H1 (cell line): ENCODE measurements at regions not wholly inside any gene's neighbourhood (a gene's known extent, or its start where the extent isn't known, plus 50 kb on each side); places are given as distances from the start of the nearest gene placed in this dataset.

Experiments used
- CTCF ChIA-PET: fragments of 300-600 bp; sonication (Branson Sonifier 250); formaldehyde crosslinking; loops from one replicate; lab custom pipeline; 2021; ENCODE audit not compliant: partially characterized antibody; lab: Charles Lee
- POLR2A ChIA-PET: fragments of 300-600 bp; sonication (Branson Sonifier 250); formaldehyde crosslinking; loops from one replicate; lab custom pipeline; 2021; ENCODE audit warnings: inconsistent platforms; ENCODE audit not compliant: partially characterized antibody; lab: Charles Lee
- DNase-seq, 2 experiments: peaks; one replicate each; pipeline versions ENCODE4 v3.0.0 to v3.0.0-alpha.2; 2010 to 2022; ENCODE audit warnings: low spot score in 2 of 2, low read depth in 1 of 2, mixed read lengths in 1 of 2
- FAIRE-seq: peaks from 2 replicates; lab custom pipeline; 2011; peaks lifted over from hg19 to GRCh38; lab: Jason Lieb, UNC
- H2AFZ ChIP-seq: 2 replicates; pipeline ENCODE4 v1.8.1; 2012; ENCODE audit warnings: low read length, inconsistent platforms
- H2AK5ac ChIP-seq: 2 replicates; pipeline ENCODE4 v1.6.1; 2013; ENCODE audit warnings: low read depth, low read length
- H2BK120ac ChIP-seq: replicated peaks from 2 replicates; pipeline ENCODE3; 2013; ENCODE audit warnings: low read depth, low read length, inconsistent platforms
- H2BK12ac ChIP-seq: 2 replicates; pipeline ENCODE4 v1.6.1; 2013; ENCODE audit warnings: low read depth, low read length
- H2BK15ac ChIP-seq: 2 replicates; pipeline ENCODE4 v1.6.1; 2013; ENCODE audit warnings: low read length
- H2BK20ac ChIP-seq: 2 replicates; pipeline ENCODE4 v1.6.1; 2013; ENCODE audit warnings: low read length
- H2BK5ac ChIP-seq: 2 replicates; pipeline ENCODE4 v1.6.1; 2013; ENCODE audit warnings: low read depth, low read length
- H3K14ac ChIP-seq: 2 replicates; pipeline ENCODE4 v1.6.1; 2013; ENCODE audit warnings: inconsistent platforms; ENCODE audit not compliant: insufficient read length
- H3K18ac ChIP-seq: 2 replicates; pipeline ENCODE4 v1.6.1; 2013; ENCODE audit warnings: low read length; ENCODE audit errors: extremely low read depth
- H3K23ac ChIP-seq: 2 replicates; pipeline ENCODE4 v1.6.1; 2013; ENCODE audit warnings: inconsistent platforms; ENCODE audit not compliant: insufficient read length
- H3K23me2 ChIP-seq: 2 replicates; pipeline ENCODE4 v1.6.1; 2013; ENCODE audit warnings: low read depth, low read length
- H3K27ac ChIP-seq: 2 replicates; pipeline ENCODE4 v1.6.1; 2011; ENCODE audit warnings: low read depth, low read length, inconsistent platforms
- H3K27me3 ChIP-seq, 4 experiments: replicated peaks in 1 of 4; 1 replicate in 1 of 4; 2 replicates in 3 of 4; pipeline versions ENCODE4 v1.6.1 to v1.8.1; 2011 to 2013; ENCODE audit warnings: low read length in 3 of 4, mild to moderate bottlenecking in 3 of 4, inconsistent platforms in 2 of 4, mixed read lengths in 2 of 4, moderate library complexity in 1 of 4; ENCODE audit not compliant: control insufficient read depth in 3 of 4, insufficient read depth in 3 of 4; ENCODE audit errors: extremely low read depth in 1 of 4
- H3K36me3 ChIP-seq, 4 experiments: 2 replicates each; pipeline versions ENCODE4 v1.6.1 to v1.8.1; 2011 to 2013; ENCODE audit warnings: mild to moderate bottlenecking in 4 of 4, low read length in 3 of 4, moderate library complexity in 2 of 4, control low read depth in 1 of 4, inconsistent platforms in 1 of 4; ENCODE audit not compliant: insufficient read depth in 4 of 4, control insufficient read depth in 2 of 4
- H3K4ac ChIP-seq: replicated peaks from 2 replicates; pipeline ENCODE3; 2013; ENCODE audit warnings: low read length, low read depth, mixed read lengths, inconsistent platforms; ENCODE audit not compliant: insufficient read length
- H3K4me1 ChIP-seq, 4 experiments: replicated peaks in 1 of 4; 1 replicate in 1 of 4; 2 replicates in 3 of 4; pipeline versions ENCODE4 v1.6.1 to v1.8.1; 2011 to 2013; ENCODE audit warnings: low read length in 3 of 4, inconsistent platforms in 2 of 4, mixed read lengths in 1 of 4; ENCODE audit not compliant: insufficient read depth in 4 of 4, control insufficient read depth in 3 of 4
- H3K4me2 ChIP-seq, 2 experiments: 2 replicates each; pipeline versions ENCODE4 v1.6.1 to v1.8.1; 2011 to 2013; ENCODE audit warnings: low read depth in 2 of 2, low read length in 2 of 2, control low read depth in 1 of 2, inconsistent platforms in 1 of 2, mild to moderate bottlenecking in 1 of 2; ENCODE audit not compliant: insufficient read depth in 1 of 2
- H3K4me3 ChIP-seq, 4 experiments: fragments of 200-600, 300-600 bp in 1 of 4; sonication (generic), shearing (Covaris generic), sonication (Bioruptor Twin) in 1 of 4; 2 replicates each; pipeline versions ENCODE4 v1.5.1 to v1.8.1; 2011 to 2016; ENCODE audit warnings: low read length in 4 of 4, low read depth in 3 of 4, control low read depth in 2 of 4, inconsistent platforms in 2 of 4, mild to moderate bottlenecking in 2 of 4, mixed read lengths in 1 of 4, moderate library complexity in 1 of 4; ENCODE audit not compliant: insufficient read depth in 2 of 4; ENCODE audit errors: extremely low read depth in 1 of 4
- H3K56ac ChIP-seq: replicated peaks from 2 replicates; pipeline ENCODE3; 2013; ENCODE audit warnings: low read depth, mild to moderate bottlenecking, mixed read lengths, low read length, inconsistent platforms; ENCODE audit not compliant: insufficient read length
- H3K79me1 ChIP-seq: 2 replicates; pipeline ENCODE4 v1.6.1; 2013; ENCODE audit warnings: low read depth, low read length, control low read depth
- H3K79me2 ChIP-seq, 2 experiments: 2 replicates each; pipeline versions ENCODE4 v1.6.1 to v1.8.1; 2012 to 2013; ENCODE audit warnings: low read length in 2 of 2, mild to moderate bottlenecking in 2 of 2, inconsistent platforms in 1 of 2; ENCODE audit not compliant: insufficient read depth in 2 of 2, control insufficient read depth in 1 of 2
- H3K9ac ChIP-seq, 4 experiments: replicated peaks in 1 of 4; 1 replicate in 1 of 4; 2 replicates in 3 of 4; pipeline versions ENCODE4 v1.6.1 to v1.8.1; 2011 to 2013; ENCODE audit warnings: low read depth in 3 of 4, low read length in 3 of 4, control low read depth in 2 of 4, mild to moderate bottlenecking in 2 of 4, moderate library complexity in 2 of 4, inconsistent platforms in 1 of 4; ENCODE audit errors: extremely low read depth in 1 of 4
- H3K9me3 ChIP-seq, 2 experiments: 2 replicates each; pipeline versions ENCODE4 v1.6.1 to v1.8.1; 2012 to 2013; ENCODE audit warnings: mild to moderate bottlenecking in 2 of 2, moderate library complexity in 2 of 2, control low read depth in 1 of 2, inconsistent platforms in 1 of 2, low read depth in 1 of 2, low read length in 1 of 2, mixed read lengths in 1 of 2; ENCODE audit not compliant: insufficient read depth in 2 of 2
- H4K20me1 ChIP-seq, 2 experiments: replicated peaks in 1 of 2; 2 replicates each; pipeline versions ENCODE3 to v1.8.1; 2011 to 2013; ENCODE audit warnings: inconsistent platforms in 2 of 2, low read length in 2 of 2, mild to moderate bottlenecking in 1 of 2; ENCODE audit not compliant: insufficient read depth in 2 of 2, control insufficient read depth in 1 of 2
- H4K5ac ChIP-seq: 2 replicates; pipeline ENCODE4 v1.6.1; 2013; ENCODE audit warnings: low read length, low read depth, mixed read lengths, inconsistent platforms; ENCODE audit not compliant: insufficient read length
- H4K8ac ChIP-seq: 2 replicates; pipeline ENCODE4 v1.8.0; 2013; ENCODE audit warnings: mild to moderate bottlenecking, moderate library complexity, low read length, inconsistent platforms; ENCODE audit not compliant: insufficient read depth; ENCODE audit errors: extremely low read depth
- H4K91ac ChIP-seq: replicated peaks from 2 replicates; pipeline ENCODE3; 2013; ENCODE audit warnings: low read length, mixed read lengths, inconsistent platforms; ENCODE audit not compliant: insufficient read length
- BCL11A ChIP-seq, 2 experiments: IDR thresholded peaks; one replicate each; pipeline ENCODE4 v1.6.1; 2011; ENCODE audit warnings: low read depth in 2 of 2, low read length in 2 of 2, mild to moderate bottlenecking in 2 of 2
- CHD2 ChIP-seq: IDR thresholded peaks from 2 replicates; pipeline ENCODE4 v1.6.1; 2012; ENCODE audit warnings: low read length, improper control_type of control experiment
- CREB1 ChIP-seq: IDR thresholded peaks from 2 replicates; pipeline ENCODE4 v1.6.1; 2012; ENCODE audit warnings: inconsistent platforms
- GTF2F1 ChIP-seq: IDR thresholded peaks from 2 replicates; pipeline ENCODE4 v1.6.1; 2012; ENCODE audit warnings: low read depth, low read length, improper control_type of control experiment, borderline replicate concordance
- MAFK ChIP-seq: IDR thresholded peaks from 2 replicates; pipeline ENCODE4 v1.6.1; 2012; ENCODE audit warnings: low read depth, mild to moderate bottlenecking, improper control_type of control experiment, low read length
- PHF8 ChIP-seq: fragments of 200-600 bp; sonication (generic); conservative IDR thresholded peaks from 2 replicates; pipeline ENCODE4 v1.7.1; 2012; ENCODE audit warnings: low read depth, mild to moderate bottlenecking, inconsistent platforms, low read length, moderate library complexity
- POLR2AphosphoS5 ChIP-seq: IDR thresholded peaks from 2 replicates; pipeline ENCODE4 v1.6.1; 2011; ENCODE audit warnings: low read depth, low read length
- RFX5 ChIP-seq: IDR thresholded peaks from 2 replicates; pipeline ENCODE4 v1.6.1; 2011; ENCODE audit warnings: low read depth, low read length, improper control_type of control experiment, borderline replicate concordance
- RXRA ChIP-seq: IDR thresholded peaks from 2 replicates; pipeline ENCODE4 v1.6.1; 2011; ENCODE audit warnings: low read depth, mild to moderate bottlenecking, low read length, moderate library complexity; ENCODE audit not compliant: insufficient read depth
- SIN3A ChIP-seq, 2 experiments: IDR thresholded peaks in 1 of 2; conservative IDR thresholded peaks in 1 of 2; 2 replicates each; pipeline ENCODE4 v1.6.1; 2011 to 2012; ENCODE audit warnings: low read length in 2 of 2, improper control_type of control experiment in 1 of 2, low read depth in 1 of 2, mild to moderate bottlenecking in 1 of 2
- SUZ12 ChIP-seq: fragments of 200-600 bp; sonication (generic); IDR thresholded peaks from 2 replicates; pipeline ENCODE4 v1.6.1; 2012; ENCODE audit warnings: mild to moderate bottlenecking, inconsistent platforms, low read length, moderate library complexity, mixed read lengths
- TAF1 ChIP-seq: IDR thresholded peaks from 2 replicates; pipeline ENCODE4 v1.6.1; 2011; ENCODE audit warnings: mild to moderate bottlenecking, low read depth, low read length
- WGBS, 2 experiments: shearing (Covaris generic) in 1 of 2; methylation state at CpG; one replicate each; pipeline versions ENCODE4 v1.1.6 to v1.1.7; 2013 to 2015; ENCODE audit warnings: low lambda C conversion rate in 2 of 2, mixed read lengths in 2 of 2, inconsistent platforms in 1 of 2, low coverage in 1 of 2, missing lambda C conversion rate in 1 of 2; ENCODE audit not compliant: insufficient replicate concordance in 2 of 2, insufficient coverage in 1 of 2, insufficient read length in 1 of 2; ENCODE audit errors: extremely low coverage in 1 of 2, missing lambda C conversion rate in 1 of 2; 5-methylcytosine and 5-hydroxymethylcytosine counted together
- TF ChIP-seq, protein P1 (sequence below), 3 experiments: IDR thresholded peaks; 1 replicate in 2 of 3; 2 replicates in 1 of 3; pipeline versions ENCODE4 v1.5.1 to v1.6.1; 2011; ENCODE audit warnings: low read length in 3 of 3, mild to moderate bottlenecking in 3 of 3, inconsistent platforms in 2 of 3, low read depth in 1 of 3, moderate library complexity in 1 of 3; ENCODE audit not compliant: insufficient read depth in 1 of 3; ENCODE audit errors: control extremely low read depth in 1 of 3

DNA sequence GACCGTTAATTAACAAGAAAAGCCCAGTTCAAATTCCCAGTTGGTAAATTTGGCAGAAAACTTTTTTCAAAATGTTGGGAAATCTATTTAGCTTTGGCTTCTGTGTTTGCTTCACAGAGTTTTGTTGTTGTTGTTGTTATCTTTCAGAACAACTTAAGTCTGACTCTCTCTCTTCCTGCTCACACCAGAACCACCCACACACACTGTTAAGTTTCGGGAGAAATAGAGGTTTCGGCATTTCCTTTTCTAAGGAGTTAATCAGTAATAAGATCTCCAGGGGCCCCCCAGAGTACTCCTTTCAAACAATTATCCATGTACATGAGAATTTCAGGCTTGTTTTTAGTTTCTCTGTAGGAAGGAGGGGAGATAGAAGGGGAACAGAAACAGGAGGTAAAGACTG is 106.2 kb upstream of the PTCHD1 start:
- Histone ChIP-seq H3K36me3 (no peaks in the 10 kb centered on the region), H3K27me3 (no peaks in the 10 kb centered on the region), H2BK12ac (no peak overlapping the region), H3K9ac (no peak overlapping the region), H3K23ac (no peak overlapping the region), H4K5ac (no peak overlapping the region), H2AFZ (no peak overlapping the region), H3K18ac (no peak overlapping the region), H3K4ac (no peak overlapping the region), H3K9me3 (no peaks in the 10 kb centered on the region), H4K8ac (no peak overlapping the region), H4K20me1 (no peaks in the 10 kb centered on the region), H3K23me2 (no peaks in the 10 kb centered on the region; the same call in 1 of the 2 replicates), H2AK5ac (no peak overlapping the region), H4K91ac (no peak overlapping the region), H3K4me1 (peaks cover 0 to 3% (median 0%) of the 10 kb centered on the region in 4 experiments; a peak in 1 of 7 replicates), H3K79me2 (no peaks in the 10 kb centered on the region), H3K4me2 (no peak overlapping the region), H3K56ac (no peak overlapping the region), H3K14ac (no peak overlapping the region), H2BK120ac (no peak overlapping the region), H3K4me3 (no peak overlapping the region), H2BK15ac (no peak overlapping the region), H3K27ac (no peak overlapping the region), H3K79me1 (no peaks in the 10 kb centered on the region), H2BK20ac (no peak overlapping the region), H2BK5ac (no peak overlapping the region)
- DNase-seq: no peak
- ChIA-PET POLR2A (no interaction called here), CTCF (no interaction called here)
- FAIRE-seq: peak; percentile 66
- 96% methylated on average over 3 of the region's 3 CpGs; no CpG with 5 or more reads in 1 of the 2 experiments for WGBS, 2 experiments
- no peak for TF ChIP-seq PHF8
- no peak for TF ChIP-seq BCL11A (IDR thresholded peaks at IDR 0.05; ENCODE audit: low read depth in 2 of 2, low read length in 2 of 2)
- TF ChIP-seq MAFK: no peak
- TF ChIP-seq RFX5: no peak
- TF ChIP-seq TAF1: no peak
- no peak for TF ChIP-seq POLR2AphosphoS5
- TF ChIP-seq, protein P1, sequence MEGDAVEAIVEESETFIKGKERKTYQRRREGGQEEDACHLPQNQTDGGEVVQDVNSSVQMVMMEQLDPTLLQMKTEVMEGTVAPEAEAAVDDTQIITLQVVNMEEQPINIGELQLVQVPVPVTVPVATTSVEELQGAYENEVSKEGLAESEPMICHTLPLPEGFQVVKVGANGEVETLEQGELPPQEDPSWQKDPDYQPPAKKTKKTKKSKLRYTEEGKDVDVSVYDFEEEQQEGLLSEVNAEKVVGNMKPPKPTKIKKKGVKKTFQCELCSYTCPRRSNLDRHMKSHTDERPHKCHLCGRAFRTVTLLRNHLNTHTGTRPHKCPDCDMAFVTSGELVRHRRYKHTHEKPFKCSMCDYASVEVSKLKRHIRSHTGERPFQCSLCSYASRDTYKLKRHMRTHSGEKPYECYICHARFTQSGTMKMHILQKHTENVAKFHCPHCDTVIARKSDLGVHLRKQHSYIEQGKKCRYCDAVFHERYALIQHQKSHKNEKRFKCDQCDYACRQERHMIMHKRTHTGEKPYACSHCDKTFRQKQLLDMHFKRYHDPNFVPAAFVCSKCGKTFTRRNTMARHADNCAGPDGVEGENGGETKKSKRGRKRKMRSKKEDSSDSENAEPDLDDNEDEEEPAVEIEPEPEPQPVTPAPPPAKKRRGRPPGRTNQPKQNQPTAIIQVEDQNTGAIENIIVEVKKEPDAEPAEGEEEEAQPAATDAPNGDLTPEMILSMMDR (IDR thresholded peaks at IDR 0.05; ENCODE audit: control extremely low read depth in 1 of 3, insufficient read depth in 1 of 3, low read depth in 1 of 3, low read length in 3 of 3): no peak
- no peak for TF ChIP-seq GTF2F1
- no peak for TF ChIP-seq SUZ12
- no peak for TF ChIP-seq RXRA
- TF ChIP-seq CHD2: no peak
- TF ChIP-seq SIN3A (conservative IDR thresholded peaks at IDR 0.05 in 1 of 2, IDR thresholded peaks at IDR 0.05 in 1 of 2; ENCODE audit: low read depth in 1 of 2, low read length in 2 of 2): no peak
- TF ChIP-seq CREB1: no peak
